Keratinocyte (primary cell): ENCODE measurements at regions not wholly inside any gene's neighbourhood (a gene's known extent, or its start where the extent isn't known, plus 50 kb on each side); places are given as distances from the start of the nearest gene placed in this dataset.

Source experiments
- CTCF ChIP-seq, 3 experiments: IDR thresholded peaks in 1 of 3; conservative IDR thresholded peaks in 1 of 3; optimal IDR thresholded peaks in 1 of 3; 2 replicates in 2 of 3; 3 replicates in 1 of 3; pipeline versions ENCODE3 to v1.5.1; 2011; ENCODE audit warnings: low read length in 3 of 3, mild to moderate bottlenecking in 3 of 3, moderate library complexity in 2 of 3, control low read depth in 1 of 3, inconsistent platforms in 1 of 3; ENCODE audit not compliant: insufficient read depth in 2 of 3; ENCODE audit errors: extremely low read depth in 1 of 3
- EZH2 ChIP-seq: IDR thresholded peaks from one replicate; pipeline ENCODE4 v1.6.1; 2012; ENCODE audit warnings: inconsistent platforms, mild to moderate bottlenecking, low read length, moderate library complexity

- no peak for TF ChIP-seq CTCF (optimal IDR thresholded peaks at IDR 0.05 in 1 of 3, IDR thresholded peaks at IDR 0.05 in 1 of 3, conservative IDR thresholded peaks at IDR 0.05 in 1 of 3; ENCODE audit: extremely low read depth in 1 of 3, insufficient read depth in 2 of 3, low read length in 3 of 3)
- TF ChIP-seq EZH2: no peak
Measured at GRCh38 chr7:156060925-156061324, 248.7 kb upstream of the SHH start.
